Thyroid gland (tissue), 4 donors: ENCODE measurements at regions not wholly inside any gene's neighbourhood (a gene's known extent, or its start where the extent isn't known, plus 50 kb on each side); places are given as distances from the start of the nearest gene placed in this dataset.
"Not testable (repeated sequence)": the region's sequence is repeated elsewhere in the genome, so short reads cannot be mapped to it uniquely, and the experiment has no call there.

Source experiments
- DNase-seq, 2 donors: peaks; one replicate each; pipeline ENCODE4 v3.0.0-alpha.2; 2019
- H3K27ac ChIP-seq, 3 donors: fragments of 200-600 bp; sonication (generic); 1 replicate in 2 of 3; 2 replicates in 1 of 3; pipeline ENCODE4 v1.5.1; 2016 to 2019; ENCODE audit warnings: mild to moderate bottlenecking in 1 of 3, moderate library complexity in 1 of 3
- H3K27me3 ChIP-seq: fragments of 200-600 bp; sonication (generic); one replicate; pipeline ENCODE4 v1.5.1; 2019
- H3K36me3 ChIP-seq, 2 donors: fragments of 200-600 bp; sonication (generic); one replicate each; pipeline ENCODE4 v1.5.1; 2016 to 2019
- H3K4me1 ChIP-seq, 2 donors: fragments of 200-600 bp; sonication (generic); one replicate each; pipeline ENCODE4 v1.5.1; 2017 to 2019
- H3K4me3 ChIP-seq, 3 donors: fragments of 200-600 bp; sonication (generic); replicated peaks in 1 of 3; 1 replicate in 2 of 3; 2 replicates in 1 of 3; pipeline ENCODE4 v1.5.1; 2016; ENCODE audit warnings: mild to moderate bottlenecking in 1 of 3
- H3K9me3 ChIP-seq: fragments of 200-600 bp; sonication (generic); one replicate; pipeline ENCODE4 v1.5.1; 2017
- POLR2A ChIP-seq, 2 donors: fragments of 450-650 bp; IDR thresholded peaks; one replicate each; pipeline ENCODE4 v1.6.1; 2017; ENCODE audit warnings: antibody characterized with exemption in 2 of 2, mild to moderate bottlenecking in 2 of 2, moderate library complexity in 1 of 2
- WGBS, 2 donors: methylation state at CpG; one replicate each; pipeline ENCODE4 v1.1.5; 2017; 5-methylcytosine and 5-hydroxymethylcytosine counted together
- intact Hi-C: fragments of 100-400 bp; cut with DNase I; formaldehyde crosslinking; loops from one replicate; pipeline ENCODE4 v1.15.1; 2023
- TF ChIP-seq, protein P1 (sequence below), 6 experiments: fragments of 200-600 bp in 3 of 6; fragments of 450-650 bp in 3 of 6; sonication (generic) in 3 of 6; IDR thresholded peaks; one replicate each; pipeline ENCODE4 v1.5.1; 2016 to 2019; ENCODE audit warnings: antibody characterized with exemption in 6 of 6, mild to moderate bottlenecking in 2 of 6, inconsistent platforms in 1 of 6, moderate library complexity in 1 of 6

- Histone ChIP-seq H3K9me3 (no peaks in the 10 kb centered on the region), H3K27me3 (no peaks in the 10 kb centered on the region), H3K27ac (no peak overlapping the region), H3K4me3 (no peak overlapping the region), H3K36me3 (no peaks in the 10 kb centered on the region), H3K4me1 (no peaks in the 10 kb centered on the region)
- TF ChIP-seq, protein P1, sequence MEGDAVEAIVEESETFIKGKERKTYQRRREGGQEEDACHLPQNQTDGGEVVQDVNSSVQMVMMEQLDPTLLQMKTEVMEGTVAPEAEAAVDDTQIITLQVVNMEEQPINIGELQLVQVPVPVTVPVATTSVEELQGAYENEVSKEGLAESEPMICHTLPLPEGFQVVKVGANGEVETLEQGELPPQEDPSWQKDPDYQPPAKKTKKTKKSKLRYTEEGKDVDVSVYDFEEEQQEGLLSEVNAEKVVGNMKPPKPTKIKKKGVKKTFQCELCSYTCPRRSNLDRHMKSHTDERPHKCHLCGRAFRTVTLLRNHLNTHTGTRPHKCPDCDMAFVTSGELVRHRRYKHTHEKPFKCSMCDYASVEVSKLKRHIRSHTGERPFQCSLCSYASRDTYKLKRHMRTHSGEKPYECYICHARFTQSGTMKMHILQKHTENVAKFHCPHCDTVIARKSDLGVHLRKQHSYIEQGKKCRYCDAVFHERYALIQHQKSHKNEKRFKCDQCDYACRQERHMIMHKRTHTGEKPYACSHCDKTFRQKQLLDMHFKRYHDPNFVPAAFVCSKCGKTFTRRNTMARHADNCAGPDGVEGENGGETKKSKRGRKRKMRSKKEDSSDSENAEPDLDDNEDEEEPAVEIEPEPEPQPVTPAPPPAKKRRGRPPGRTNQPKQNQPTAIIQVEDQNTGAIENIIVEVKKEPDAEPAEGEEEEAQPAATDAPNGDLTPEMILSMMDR (IDR thresholded peaks at IDR 0.05), result no peak
- TF ChIP-seq POLR2A (IDR thresholded peaks at IDR 0.05), result no peak
- WGBS, 2 donors, result 79 to 84% methylated on average over 2 of the region's 2 CpGs
- DNase-seq, result no peak
- intact Hi-C loops, result no loop called here
Measured at GRCh38 chrX:131445955-131446354, 97.9 kb upstream of the OR13H1 start.

GRCh38 chrX:131461855-131462254 is 82.0 kb upstream of the OR13H1 start:
- intact Hi-C loops, H3K4me3 ChIP-seq, H3K4me1 ChIP-seq, DNase-seq, H3K36me3 ChIP-seq, H3K27ac ChIP-seq, H3K27me3 ChIP-seq, H3K9me3 ChIP-seq: not testable (repeated sequence)
- WGBS, 2 donors, result 87% methylated on average over 7 of the region's 10 CpGs; no CpG with 5 or more reads in 1 of the 2 donors

DNA sequence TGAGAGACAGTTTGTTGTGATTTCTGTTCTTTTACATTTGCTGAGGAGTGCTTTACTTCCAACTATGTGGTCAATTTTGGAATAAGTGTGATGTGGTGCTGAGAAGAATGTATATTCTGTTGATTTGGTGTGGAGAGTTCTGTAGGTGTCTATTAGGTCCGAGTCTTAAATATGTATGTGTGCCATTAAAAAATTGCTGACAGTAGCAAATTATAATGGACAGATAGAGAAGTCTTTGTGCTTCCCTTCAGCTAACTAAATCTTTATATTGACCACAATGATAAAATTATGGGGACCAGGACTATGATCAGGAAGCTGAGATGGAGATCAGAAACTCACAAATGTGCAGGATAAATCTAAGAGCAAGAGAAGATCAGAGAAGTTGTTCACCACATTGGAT is 70.1 kb upstream of the OR13H1 start:
- H3K27me3 ChIP-seq, H3K4me1 ChIP-seq, intact Hi-C loops, DNase-seq, H3K27ac ChIP-seq, H3K36me3 ChIP-seq, H3K9me3 ChIP-seq, H3K4me3 ChIP-seq: not testable (repeated sequence)
- 69 to 88% methylated on average over 1 of the region's 1 CpG for WGBS, 2 donors

DNA sequence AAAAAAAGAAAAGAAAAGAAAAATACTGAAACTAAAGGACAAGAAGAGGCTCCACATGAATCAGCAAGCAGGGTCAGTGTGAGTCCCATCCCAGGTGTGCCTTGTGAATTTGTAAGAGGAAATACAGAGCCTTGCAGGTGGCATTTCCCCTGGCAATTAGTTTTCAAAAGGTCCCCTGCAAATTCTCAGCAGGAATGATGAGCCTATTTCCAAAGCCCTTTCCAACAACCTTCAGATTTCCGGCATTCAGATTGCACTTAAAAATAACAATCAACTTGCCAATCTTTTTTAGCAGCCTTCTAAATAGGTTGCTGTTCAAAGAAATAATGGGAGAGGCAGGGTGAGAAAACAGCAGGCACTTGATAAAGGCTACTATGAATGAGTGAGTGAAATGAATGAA is 66.4 kb upstream of the OR13H1 start:
- Histone ChIP-seq H3K27ac (no peak overlapping the region), H3K4me1 (no peaks in the 10 kb centered on the region), H3K27me3 (no peaks in the 10 kb centered on the region), H3K36me3 (no peaks in the 10 kb centered on the region), H3K9me3 (no peaks in the 10 kb centered on the region), H3K4me3 (no peak overlapping the region)
- 14 to 38% methylated on average over 1 of the region's 1 CpG for WGBS, 2 donors
- no peak for DNase-seq
- TF ChIP-seq, protein P1 (IDR thresholded peaks at IDR 0.05), result no peak
- TF ChIP-seq POLR2A (IDR thresholded peaks at IDR 0.05), result no peak
- intact Hi-C loops, result no loop called here
